ENCODE measurements at regions not wholly inside any gene's neighbourhood (a gene's known extent, or its start where the extent isn't known, plus 50 kb on each side); places are given as distances from the start of the nearest gene placed in this dataset.

GRCh38 chr9:96045811-96046210 is 170.3 kb downstream of the ERCC6L2 start:
- no peak overlapping the region for H3K4me2 ChIP-seq (ENCODE audit: low read length)
- H3K9me2 ChIP-seq (ENCODE audit: insufficient read depth, low read length) = no peaks in the 10 kb centered on the region
- H3K4me3 ChIP-seq (ENCODE audit: low read length) = no peak overlapping the region
- no peak overlapping the region for H2AFZ ChIP-seq (ENCODE audit: low read depth, low read length)
- H3K36me3 ChIP-seq (ENCODE audit: insufficient read depth, low read length) = no peaks in the 10 kb centered on the region
- no peaks in the 10 kb centered on the region for H3F3A ChIP-seq (ENCODE audit: insufficient read depth, low read length, poor library complexity, severe bottlenecking)
- H3K27me3 ChIP-seq (ENCODE audit: insufficient read depth, low read depth, low read length) = no peaks in the 10 kb centered on the region
- no peaks in the 10 kb centered on the region for H3K9me3 ChIP-seq (ENCODE audit: low read length)
- no peak overlapping the region for H3K9ac ChIP-seq (ENCODE audit: low read length)
- TF ChIP-seq RAD21 (conservative IDR thresholded peaks at IDR 0.05) (no peak), EP300 (conservative IDR thresholded peaks at IDR 0.05; ENCODE audit: poor library complexity, severe bottlenecking) (no peak), CTCF (IDR thresholded peaks at IDR 0.05; ENCODE audit: poor library complexity, severe bottlenecking) (no peak), REST (IDR thresholded peaks at IDR 0.05; ENCODE audit: borderline replicate concordance) (no peak), POLR2AphosphoS5 (IDR thresholded peaks at IDR 0.05) (no peak), MXI1 (conservative IDR thresholded peaks at IDR 0.05; ENCODE audit: poor library complexity, severe bottlenecking) (no peak), TAF1 (IDR thresholded peaks at IDR 0.05; ENCODE audit: low read depth) (no peak), SMC3 (conservative IDR thresholded peaks at IDR 0.05; ENCODE audit: poor library complexity) (no peak), EZH2 (IDR thresholded peaks at IDR 0.05; ENCODE audit: borderline replicate concordance, insufficient read depth, low read length, poor library complexity, severe bottlenecking) (no peak)
- no peaks in the 10 kb centered on the region for H3K79me2 ChIP-seq (replicated peaks; ENCODE audit: insufficient read depth, low read length)
- no peak overlapping the region for H3K27ac ChIP-seq (ENCODE audit: low read length)
- H4K20me1 ChIP-seq (ENCODE audit: insufficient read depth) = no peaks in the 10 kb centered on the region

GRCh38 chr9:96044401-96044800 is 168.9 kb downstream of the ERCC6L2 start:
- Histone ChIP-seq H3F3A (ENCODE audit: insufficient read depth, low read length, poor library complexity, severe bottlenecking) (no peaks in the 10 kb centered on the region), H3K36me3 (ENCODE audit: insufficient read depth, low read length) (no peaks in the 10 kb centered on the region), H3K4me2 (ENCODE audit: low read length) (no peak overlapping the region), H3K9me2 (ENCODE audit: insufficient read depth, low read length) (no peaks in the 10 kb centered on the region), H3K4me3 (ENCODE audit: low read length) (no peak overlapping the region), H2AFZ (ENCODE audit: low read depth, low read length) (no peak overlapping the region), H3K9me3 (ENCODE audit: low read length) (no peaks in the 10 kb centered on the region), H3K9ac (ENCODE audit: low read length) (no peak overlapping the region), H3K27me3 (ENCODE audit: insufficient read depth, low read depth, low read length) (no peaks in the 10 kb centered on the region), H3K79me2 (replicated peaks; ENCODE audit: insufficient read depth, low read length) (no peaks in the 10 kb centered on the region), H4K20me1 (ENCODE audit: insufficient read depth) (no peaks in the 10 kb centered on the region), H3K27ac (ENCODE audit: low read length) (no peak overlapping the region)
- TF ChIP-seq POLR2AphosphoS5 (IDR thresholded peaks at IDR 0.05) = no peak
- TF ChIP-seq EP300 (conservative IDR thresholded peaks at IDR 0.05; ENCODE audit: poor library complexity, severe bottlenecking) = no peak
- no peak for TF ChIP-seq SMC3 (conservative IDR thresholded peaks at IDR 0.05; ENCODE audit: poor library complexity)
- no peak for TF ChIP-seq EZH2 (IDR thresholded peaks at IDR 0.05; ENCODE audit: borderline replicate concordance, insufficient read depth, low read length, poor library complexity, severe bottlenecking)
- no peak for TF ChIP-seq REST (IDR thresholded peaks at IDR 0.05; ENCODE audit: borderline replicate concordance)
- TF ChIP-seq RAD21 (conservative IDR thresholded peaks at IDR 0.05) = no peak
- TF ChIP-seq CTCF (IDR thresholded peaks at IDR 0.05; ENCODE audit: poor library complexity, severe bottlenecking) = no peak
- TF ChIP-seq MXI1 (conservative IDR thresholded peaks at IDR 0.05; ENCODE audit: poor library complexity, severe bottlenecking) = no peak
- TF ChIP-seq TAF1 (IDR thresholded peaks at IDR 0.05; ENCODE audit: low read depth) = no peak

All from neural cell (in vitro differentiated cells).